Forelimb muscle (tissue), 1 donor: ENCODE measurements at regions not wholly inside any gene's neighbourhood (a gene's known extent, or its start where the extent isn't known, plus 50 kb on each side); places are given as distances from the start of the nearest gene placed in this dataset.
"Not testable (repeated sequence)": the region's sequence is repeated elsewhere in the genome, so short reads cannot be mapped to it uniquely, and the experiment has no call there.

Experiments
- DNase-seq: peaks from one replicate; pipeline ENCODE4 v3.0.0-alpha.2; 2013; ENCODE audit warnings: low read depth

DNA sequence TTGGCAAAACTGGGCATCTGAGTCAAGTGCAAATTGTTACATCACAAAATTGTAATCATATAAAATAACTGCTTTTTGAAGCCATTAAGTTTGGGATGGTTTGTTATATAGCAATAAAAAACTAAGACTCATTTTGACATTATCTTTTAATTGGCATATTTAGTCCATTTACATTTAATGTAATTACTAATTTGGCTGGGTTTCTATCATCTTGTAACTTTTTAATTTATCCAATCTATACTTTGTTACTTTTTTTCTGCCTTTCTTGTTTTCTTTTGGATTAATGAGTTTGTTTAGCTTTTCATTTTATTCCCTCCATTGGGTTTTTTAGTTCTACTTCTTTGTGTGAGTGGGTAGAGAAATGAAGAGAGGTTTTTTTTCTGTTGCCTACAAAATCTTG lies 76.3 kb downstream of the DRAM2 start:
- no peak for DNase-seq

DNA sequence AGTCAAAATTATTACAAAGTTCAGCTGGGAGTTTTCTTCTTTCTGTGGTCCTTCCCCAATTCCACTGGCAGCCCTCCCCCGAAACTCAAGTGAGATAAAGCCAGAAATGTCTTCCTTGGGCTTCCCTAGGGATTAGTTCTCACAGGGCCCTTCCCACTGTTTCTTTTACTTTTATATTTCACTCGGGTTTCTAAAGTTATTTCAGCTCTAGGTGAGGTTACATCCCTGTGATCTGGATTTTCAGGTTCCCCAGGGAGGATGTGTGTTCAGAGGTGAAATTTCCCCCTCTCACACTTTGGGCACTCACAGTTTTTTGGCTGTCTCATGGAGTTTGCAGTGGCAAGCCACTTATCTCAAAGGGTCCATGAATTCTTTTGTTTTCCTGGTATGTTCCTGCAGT lies 77.3 kb downstream of the DRAM2 start:
- DNase-seq, result no peak

DNA sequence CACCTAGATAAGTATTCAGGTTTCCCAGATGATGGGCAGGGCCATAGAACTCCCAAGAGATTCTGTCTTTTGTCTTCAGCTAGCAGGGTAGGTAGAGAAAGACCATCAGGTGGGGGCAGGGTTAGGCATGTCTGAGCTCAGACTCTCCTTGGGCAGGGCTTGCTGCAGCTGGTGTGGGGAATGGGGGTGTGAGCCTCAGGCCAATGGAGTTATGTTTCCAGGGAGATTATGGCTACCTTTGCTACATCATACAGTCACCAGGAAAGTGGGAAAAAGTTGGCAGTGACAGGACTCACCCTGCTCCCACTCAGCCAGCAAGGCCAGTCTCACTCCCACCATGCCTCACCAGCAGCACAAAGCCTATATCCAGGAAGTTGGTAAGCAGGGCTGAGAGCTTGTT lies 77.8 kb downstream of the DRAM2 start:
- DNase-seq, result no peak

DNA sequence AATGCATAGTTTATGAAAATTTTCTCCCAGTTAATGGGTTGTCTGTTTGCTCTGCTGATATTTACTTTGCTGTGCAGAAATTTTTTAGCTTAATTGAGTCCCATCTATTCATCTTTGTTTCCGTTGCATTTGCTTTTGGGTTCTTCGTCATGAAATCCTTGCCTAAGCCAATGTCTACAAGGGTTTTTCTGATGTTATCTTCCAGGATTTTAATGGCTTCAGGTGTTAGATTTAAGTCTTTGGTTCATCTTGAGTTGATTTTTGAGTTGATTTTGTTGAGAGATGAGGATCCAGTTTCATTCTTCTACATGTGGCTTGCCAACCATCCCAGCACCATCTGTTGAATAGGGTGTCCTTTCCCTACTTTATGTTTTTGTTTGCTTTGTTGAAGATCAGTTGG lies 85.2 kb downstream of the DRAM2 start:
- DNase-seq, result no peak

DNA sequence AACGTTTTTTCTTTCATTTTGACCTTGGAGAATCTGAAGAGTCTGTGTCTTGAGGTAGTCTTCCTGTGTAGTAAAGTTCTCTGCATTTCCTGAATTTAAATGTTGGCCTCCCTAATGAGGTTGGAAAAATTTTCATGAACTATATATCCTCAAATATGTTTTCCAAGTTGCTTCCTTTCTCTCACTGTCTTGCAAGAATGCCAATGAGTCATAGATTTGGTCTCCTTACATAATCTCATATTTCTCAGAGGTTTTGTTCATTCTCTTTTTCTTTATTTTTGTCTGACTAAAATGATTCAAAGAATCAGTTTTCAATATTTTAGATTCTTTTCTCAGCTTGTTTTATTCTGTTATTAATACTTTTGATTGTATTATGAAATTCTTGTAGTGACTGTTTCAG lies 87.6 kb downstream of the DRAM2 start:
- DNase-seq, result no peak

DNA sequence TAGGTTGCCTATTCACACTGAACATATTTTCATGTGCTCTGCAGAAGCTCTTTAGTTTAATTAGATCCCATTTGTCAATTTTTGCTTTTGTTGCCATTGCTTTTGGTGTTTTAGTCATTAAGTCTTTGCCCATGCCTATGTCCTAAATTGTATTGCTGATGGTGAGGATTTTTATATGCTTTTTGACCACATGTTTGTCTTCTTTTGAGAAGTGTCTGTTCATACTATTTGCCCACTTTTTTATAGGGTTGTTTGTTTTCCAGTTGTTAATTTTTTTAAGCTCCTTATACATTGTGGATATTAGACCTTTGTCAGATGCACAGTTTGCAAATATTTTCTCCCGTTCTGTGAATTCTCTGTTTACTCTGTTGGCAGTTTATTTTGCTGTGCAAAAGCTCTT lies 84.5 kb upstream of the LRIF1 start:
- not testable (repeated sequence) for DNase-seq

DNA sequence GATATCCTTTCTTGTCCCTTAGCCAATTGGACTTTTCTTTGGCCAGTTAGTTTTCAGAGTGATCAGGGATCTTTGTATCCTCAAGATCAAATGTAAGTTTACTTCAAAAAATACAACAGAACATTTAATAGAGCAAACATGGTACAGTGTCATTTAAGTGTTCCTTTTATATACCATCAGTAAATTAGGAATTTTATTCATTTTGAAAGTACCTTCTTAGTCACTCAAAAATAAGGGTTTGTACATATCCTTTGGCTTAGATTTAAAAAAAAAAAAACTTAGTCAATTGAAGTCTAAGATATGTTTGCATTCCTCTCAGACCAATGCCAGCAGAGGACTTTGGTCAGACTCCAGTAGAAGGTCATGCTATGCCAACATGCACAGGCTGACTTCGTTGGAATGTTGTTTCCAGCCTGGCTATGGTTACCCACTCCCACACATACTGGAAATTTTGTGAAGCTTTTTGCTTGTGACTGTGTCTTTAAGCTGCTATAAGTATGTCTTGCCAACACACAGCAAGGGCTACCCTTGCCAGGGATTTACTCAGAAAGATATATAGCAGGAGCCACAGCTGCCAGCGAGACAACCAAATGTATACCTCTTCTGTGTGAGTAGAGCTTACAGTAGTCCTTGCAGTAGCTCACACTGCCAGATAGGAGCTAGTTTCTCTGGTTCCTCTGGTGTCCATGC lies 81.5 kb upstream of the LRIF1 start:
- DNase-seq, result no peak

DNA sequence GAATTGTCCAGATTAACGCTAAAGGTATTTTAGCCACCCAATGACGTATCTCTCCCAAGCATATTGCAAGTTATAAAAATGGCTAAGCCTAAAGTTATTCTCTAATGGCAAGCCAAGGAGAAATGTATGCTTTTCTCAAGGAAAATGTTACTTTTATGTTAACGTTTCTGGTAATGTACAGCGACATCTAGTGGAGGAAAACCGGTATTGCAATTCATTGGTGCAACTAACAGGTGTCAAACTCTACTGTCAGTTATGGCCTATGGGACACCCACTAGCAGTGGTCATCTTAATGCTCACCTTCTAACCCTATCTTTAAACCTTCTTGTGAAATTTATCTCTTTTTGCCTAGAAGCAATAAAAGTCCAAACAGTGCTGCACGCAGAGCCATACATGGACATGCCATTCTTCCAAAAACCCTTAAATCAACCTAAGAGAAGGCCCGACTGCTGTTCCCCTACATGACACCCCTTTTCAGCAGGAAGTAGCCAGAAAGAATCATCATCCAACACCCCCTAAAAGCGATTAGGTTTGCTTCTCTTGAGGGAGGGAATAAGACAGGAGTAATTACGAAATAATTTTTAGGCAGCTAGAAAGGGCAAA lies 68.7 kb upstream of the LRIF1 start:
- DNase-seq, result peak; percentile 1

DNA sequence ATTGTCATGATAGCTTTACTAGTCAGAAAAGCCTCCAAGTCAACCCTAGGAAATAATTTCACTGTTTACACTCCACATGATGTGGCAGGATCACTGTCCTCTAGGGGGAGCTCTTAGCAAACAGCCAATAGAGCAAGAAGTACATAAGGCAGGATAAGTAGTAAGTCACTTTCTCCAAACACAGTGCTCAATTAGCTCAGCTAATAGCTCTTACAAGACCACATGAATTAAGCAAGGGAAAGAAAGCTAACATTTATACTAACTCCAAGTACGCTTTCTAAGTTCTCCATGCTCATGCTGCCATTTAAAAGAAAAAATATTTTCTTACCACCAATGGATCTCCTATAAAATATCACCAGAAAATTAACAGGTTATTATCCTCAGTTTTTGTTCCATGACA lies 66.9 kb upstream of the LRIF1 start:
- peak; percentile 1 for DNase-seq

DNA sequence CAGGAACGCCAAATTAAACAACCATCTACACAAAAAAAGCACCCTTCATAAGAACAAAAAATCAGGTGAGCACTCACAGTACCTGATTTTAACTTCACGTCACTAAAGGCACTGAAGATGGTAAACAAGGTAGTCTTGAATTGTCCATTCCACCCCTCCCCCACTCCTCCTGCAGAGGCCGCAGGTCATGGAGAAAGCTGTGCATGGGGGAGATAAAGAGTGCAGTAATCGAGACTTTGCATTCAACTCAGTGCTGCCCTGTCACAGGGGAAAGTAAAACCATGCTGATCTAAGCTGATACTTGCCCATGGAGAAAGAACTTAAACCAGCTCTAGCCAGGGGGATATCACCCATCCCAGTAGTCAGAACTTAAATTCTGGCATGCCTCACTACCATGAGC lies 61.4 kb upstream of the LRIF1 start:
- no peak for DNase-seq

DNA sequence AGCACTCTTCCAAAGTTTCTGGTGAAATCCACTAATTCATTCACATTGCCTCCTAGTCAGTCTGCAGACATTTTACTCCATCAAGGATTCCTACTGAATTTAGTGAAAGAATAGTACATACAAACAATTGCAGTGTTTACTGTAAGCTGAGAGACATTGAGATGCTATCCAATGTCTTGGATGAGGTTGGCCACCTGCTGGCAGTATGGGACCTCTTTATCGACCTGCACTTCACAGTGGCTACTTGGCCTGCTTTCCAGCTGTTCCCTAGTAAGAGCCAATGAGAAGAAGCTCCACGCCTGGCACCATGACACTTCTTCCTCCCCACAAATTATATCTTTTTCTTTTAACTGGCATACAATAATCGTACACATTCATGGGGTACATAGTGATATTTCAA lies 51.5 kb upstream of the LRIF1 start:
- no peak for DNase-seq
